HG03457 (cell line): ENCODE measurements at regions not wholly inside any gene's neighbourhood (a gene's known extent, or its start where the extent isn't known, plus 50 kb on each side); places are given as distances from the start of the nearest gene placed in this dataset.

Source experiments
- ATAC-seq: cut with Tn5 transposase; IDR thresholded peaks from one replicate; pipeline ENCODE4 v1.9.1; 2021; ENCODE audit warnings: moderate number of reproducible peaks; ENCODE audit not compliant: unreplicated experiment

DNA sequence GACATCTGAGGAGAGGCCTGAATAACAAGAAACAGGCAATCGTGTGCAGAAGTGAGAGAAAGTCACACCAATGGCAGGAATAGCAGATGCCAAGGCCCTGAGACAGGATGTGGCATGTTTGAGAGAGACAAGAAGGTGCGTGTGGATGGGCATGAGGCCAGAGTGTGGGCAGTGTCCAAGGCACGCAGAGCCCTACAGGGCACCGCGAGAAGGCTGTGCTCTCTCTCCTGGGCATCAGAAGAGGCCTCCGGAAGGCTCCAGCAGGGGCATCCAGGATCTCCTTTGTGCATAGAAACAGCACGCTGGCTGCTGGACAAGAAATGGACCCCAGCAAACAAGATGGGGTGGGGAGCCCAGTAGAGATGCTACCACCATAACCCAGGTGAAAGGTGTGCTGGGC, 239.0 kb upstream of the RAB6C start:
- no peak for ATAC-seq

DNA sequence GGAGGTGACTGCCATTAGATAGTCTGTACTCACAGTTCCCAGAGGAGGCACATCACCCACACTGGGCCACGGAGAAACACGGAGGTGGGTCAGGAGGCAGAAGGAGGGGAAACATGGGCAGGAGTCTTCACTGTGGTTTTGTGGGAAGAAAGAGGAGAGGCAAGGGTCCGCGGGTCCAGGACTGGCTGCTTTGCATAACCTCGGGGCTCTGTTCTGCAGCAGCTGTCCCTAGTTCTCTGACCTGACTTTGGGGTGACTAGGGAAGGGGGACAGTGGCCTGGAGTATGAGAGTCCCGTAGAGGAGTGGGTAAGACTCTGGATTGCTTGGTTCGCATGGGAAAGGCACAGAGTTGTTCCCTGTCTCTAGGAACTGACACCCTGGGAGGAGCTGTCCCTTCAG, 238.3 kb upstream of the RAB6C start:
- ATAC-seq = no peak

DNA sequence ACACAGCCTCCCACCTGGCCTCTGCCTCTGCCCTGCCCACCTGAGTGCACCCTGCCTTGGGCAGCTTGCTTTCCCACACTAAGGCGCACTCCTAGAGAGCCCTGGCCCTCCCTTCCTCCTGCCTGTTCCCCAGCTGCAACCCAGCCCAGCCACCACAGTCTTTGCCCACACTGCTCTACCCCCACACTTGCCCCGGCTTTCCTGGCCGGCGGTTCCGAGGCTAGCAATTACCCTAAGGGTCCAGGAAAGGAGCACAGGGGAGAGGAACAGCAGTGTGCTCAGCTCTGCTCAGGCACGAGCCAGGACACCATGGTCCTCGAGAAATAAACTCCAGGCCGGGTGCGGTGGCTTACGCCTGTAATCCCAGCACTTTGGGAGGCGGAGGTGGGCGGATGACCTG, 237.8 kb upstream of the RAB6C start:
- ATAC-seq = no peak

DNA sequence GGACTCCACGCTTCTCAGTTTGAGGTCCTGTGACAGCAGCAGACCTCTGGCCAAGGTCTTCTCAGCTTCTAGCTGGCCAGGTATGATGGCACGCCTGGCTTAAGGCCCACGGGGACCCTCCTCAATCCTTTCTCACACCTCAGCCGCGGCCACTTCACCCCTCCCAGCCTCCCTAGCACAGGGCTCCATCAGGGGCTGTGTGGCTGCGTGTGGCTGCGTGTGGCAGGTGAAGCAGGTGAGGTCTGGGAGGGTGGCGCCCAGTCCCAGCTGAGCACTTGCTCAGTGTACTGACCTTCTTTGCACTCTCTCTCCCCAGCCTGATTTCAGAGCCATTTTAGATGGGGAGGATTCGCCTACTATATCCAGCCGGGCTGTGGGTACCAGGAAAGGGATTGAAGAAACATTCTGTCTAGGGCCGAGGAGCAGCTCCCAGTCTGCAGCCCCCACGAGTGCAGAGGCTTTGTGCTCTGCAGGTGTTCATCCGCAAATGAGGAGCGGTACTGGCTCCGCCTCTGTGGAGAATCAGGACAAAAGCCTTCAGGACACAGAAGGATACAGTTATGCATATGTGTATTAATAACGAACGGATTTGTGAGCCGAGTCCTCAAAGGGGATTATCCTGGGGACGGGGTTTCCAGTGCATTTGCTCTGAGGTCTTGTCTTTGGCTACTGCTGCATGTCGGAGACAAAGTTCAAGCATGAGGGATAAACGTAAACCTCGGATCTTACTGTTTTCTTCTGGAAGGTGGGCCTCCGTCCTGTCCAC, 236.9 kb upstream of the RAB6C start:
- ATAC-seq = no peak

DNA sequence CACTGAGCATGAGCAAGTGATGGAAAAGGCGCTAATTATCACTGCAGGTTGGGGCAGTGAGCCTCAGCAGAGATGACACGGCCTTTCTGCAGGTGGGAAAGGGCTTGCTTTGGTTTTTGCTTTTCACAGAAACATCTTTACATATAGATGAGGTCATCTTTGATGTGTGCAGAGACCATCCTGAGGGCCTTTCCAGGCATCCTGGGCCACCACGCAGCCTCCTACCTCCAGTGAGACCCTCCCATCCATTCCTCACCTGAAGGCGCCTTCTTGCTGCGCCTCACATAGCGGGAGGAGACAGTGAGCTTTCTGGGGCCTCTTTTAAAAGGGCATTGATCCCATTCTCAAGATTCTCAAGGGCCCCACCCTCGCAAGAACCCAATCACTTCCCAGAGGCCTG, 235.3 kb upstream of the RAB6C start:
- no peak for ATAC-seq

DNA sequence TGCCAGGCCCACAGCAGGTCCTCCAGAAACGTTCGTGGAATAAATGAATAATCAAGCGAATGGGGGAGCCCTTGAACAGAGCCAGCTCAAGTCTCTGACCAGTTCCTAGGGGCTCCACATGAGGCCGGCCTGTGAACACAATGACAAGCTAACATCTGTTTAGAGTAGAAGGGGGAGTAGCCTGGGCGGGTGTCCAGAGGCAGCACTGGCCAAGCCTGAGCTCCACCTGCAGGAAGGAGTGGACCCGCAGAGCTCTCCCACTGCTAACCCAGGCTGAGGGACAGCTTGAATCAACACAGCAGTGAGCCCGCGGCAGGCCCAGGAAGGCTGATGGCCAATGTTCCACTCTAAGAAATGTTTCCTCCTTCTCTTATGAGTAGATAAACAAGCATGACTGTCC, 234.8 kb upstream of the RAB6C start:
- ATAC-seq = no peak

DNA sequence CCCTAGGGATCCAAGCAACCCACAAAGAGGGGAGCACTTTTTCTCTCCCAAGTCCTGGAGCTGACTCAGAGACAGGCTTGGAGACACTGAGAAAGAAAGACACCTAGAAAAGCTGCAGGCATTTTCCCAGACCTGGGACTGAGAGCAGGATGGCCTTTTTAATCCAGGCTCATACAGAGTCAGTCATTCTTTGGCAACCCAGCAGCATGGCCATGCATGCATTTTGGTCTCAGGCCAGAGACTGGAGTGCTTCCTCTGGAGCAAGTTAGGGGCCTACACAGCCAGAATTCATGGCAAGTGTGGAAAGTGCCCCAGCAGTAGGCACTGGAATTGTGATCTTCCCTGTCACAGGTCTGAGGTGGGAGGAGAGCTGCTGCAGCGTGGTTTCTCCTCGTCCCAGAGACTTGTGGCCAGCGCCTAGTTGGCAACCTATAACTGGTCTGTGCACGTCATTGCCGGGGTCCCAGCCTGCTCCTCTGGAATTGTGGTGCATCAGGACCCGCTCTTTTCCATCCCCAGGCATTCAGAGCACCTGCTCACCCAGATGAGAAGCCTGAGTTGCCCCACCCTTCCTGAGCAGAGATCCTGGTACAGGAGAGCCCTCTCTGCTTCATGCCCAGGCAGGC, 231.9 kb upstream of the RAB6C start:
- ATAC-seq = no peak

DNA sequence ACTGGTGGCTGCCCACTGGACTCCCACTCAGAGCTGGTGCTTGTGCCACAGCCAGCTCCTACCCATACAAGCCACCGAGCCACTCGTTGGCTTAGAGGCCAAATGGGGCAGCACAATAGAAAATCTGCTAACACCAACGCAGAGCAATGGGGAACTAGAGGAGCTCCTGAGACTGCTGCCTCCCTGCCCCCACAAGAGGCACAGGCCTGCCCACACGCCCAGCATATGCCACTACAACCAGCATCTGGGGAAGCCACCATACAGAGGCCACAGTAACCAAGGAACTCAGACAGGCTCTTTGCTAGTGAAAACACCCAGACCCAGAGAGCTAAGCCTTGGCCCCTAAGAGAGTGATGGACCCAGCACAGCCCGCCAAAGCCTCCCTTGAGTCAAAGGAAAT, 231.2 kb upstream of the RAB6C start:
- ATAC-seq = no peak

DNA sequence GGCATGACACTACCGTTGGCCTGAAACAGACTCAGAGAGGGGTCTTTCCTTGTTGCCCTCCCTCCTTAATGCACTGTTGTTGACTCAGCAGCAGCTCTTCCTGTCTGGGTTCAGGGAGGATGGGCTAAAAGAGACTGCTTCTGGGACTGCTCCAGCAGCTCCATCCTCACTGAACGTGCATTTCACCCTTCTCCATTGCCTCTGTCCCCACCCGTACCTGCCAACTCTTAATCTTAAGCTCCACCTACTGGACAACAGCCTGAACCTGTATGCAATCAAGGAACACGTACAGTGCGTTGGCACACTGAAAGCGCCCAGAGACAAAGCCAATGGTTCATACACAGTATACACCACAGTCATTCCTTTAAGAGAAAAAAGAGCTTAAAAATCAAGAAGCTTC, 230.8 kb upstream of the RAB6C start:
- no peak for ATAC-seq

DNA sequence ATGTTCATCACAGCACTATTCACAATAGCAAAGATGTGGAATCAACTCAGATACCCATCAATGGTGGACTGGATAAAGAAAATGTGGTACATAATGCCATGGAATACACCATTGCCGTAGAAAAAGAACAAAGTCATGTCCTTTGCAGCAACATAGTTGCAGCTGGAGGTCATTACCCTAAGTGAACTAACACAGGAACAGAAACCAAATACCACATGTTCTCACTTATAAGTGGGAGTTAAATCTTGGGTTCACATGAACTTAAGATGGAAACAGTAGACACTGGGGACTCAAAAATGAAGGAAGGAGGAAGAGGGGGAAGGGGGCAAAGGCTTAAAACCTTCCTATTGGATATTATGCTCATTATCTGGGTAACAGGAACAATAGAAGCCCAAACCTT, 228.1 kb upstream of the RAB6C start:
- no peak for ATAC-seq

DNA sequence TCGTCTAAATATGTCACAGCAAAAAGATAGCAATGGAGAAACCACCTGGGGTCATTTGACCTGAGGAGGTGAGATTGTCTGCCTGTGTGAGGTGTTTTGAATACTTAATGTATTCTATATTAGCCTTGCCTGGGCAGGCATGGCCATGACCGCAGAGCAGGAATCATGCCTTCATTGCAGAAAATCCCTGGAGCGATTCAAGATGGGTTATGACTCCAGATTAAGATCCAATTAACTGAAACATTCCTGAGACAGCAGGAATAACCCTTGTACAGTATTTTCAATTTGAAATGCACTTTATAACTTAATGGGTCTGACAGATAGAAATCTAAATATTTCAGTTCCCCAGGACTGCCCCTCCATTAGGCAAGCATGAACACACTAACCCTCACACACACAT, 227.3 kb upstream of the RAB6C start:
- ATAC-seq = no peak

DNA sequence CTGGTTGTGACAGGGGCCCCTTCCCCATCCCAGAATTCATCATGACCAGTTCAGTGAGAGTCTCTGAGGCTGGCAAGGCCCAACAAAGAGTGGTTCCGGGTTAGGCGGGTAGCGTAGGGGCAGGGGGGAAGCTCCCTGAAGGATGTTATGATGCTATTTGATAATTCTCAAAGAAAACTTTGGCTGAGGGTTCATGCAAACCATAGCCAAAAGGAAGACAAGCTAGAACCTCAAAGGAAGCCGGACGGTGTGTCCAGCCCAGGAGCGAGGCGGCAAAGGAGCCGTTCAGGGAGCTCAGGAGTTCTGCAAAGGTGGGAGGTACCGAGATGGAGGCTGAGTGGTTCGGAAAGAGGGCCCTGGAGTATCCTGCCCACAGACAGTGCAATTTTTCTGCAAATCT, 226.8 kb upstream of the RAB6C start:
- no peak for ATAC-seq

DNA sequence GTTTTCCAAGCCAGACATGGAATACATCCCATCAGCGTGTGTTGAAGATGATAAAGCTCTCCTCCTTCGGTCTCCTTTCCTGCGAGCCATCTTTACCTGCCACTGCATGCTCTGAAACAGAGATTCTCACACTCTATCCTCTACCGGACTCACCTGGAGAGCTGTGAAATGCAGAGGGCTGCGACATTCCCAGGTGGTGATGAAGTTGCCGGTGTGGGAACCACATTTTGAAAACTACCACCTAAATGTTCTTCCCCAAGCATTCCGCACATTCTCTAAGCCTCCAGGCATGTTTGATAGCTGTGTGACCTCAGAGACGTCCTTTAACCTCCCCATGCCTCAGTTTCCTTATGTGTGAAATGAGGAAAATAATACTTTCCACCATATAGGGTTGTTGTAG, 226.2 kb upstream of the RAB6C start:
- ATAC-seq = no peak

DNA sequence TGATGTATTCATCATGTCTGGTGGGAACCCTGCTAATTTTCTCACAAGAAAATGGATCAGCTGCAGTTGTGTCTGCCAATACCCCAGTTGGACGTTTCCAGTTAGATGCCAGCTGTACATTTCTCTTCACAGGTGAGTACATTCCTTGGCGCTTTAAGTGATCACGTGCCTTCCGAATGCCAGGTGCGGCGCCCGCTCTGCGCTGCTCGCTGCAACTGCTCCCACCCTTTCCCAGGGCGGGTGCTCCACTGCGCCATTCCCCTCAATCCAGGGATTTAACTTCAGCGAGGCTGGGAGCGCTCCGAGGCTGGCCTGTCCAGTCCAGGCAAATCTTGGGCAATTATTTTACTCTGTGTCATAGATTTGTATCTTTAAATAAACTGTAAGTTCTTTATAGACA, 225.0 kb upstream of the RAB6C start:
- no peak for ATAC-seq

DNA sequence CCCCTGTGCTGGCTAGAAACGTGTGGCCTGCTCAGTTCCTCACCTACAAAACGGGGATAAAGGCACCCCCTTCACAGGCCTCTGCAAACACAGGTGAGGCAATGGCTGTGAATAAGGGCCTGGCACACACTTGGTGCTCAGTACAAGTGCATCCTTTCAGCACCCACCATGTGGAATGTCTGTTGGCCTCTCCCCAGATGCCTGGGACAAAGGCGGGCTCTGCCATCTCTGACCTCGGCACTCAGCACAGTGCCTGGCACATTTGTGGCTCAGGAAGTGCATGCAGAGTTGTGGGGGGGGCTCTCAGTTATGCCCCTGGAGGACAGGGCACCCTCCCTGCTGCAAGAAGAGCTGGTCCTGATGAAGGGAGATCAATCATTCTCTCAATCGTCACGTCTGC, 224.6 kb upstream of the RAB6C start:
- no peak for ATAC-seq

DNA sequence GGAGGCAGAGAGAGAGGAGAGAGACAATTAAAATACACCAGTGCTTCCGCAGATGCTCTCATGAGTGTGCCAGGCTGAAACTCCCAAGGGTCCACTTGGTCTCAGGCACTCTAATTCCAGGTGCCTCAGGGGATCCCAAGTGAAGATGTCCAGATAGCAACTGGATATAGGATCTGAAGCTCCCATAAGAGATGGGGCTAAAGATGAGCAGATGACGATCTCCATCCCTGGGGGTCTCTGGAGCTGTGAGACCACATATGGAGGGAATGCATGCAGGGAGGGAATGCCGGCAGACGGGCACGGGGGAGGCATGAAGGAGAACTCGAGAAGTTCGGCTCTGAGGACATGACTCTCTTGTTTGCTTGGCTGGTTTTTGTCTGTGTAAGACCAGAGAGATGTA, 223.7 kb upstream of the RAB6C start:
- ATAC-seq = no peak

DNA sequence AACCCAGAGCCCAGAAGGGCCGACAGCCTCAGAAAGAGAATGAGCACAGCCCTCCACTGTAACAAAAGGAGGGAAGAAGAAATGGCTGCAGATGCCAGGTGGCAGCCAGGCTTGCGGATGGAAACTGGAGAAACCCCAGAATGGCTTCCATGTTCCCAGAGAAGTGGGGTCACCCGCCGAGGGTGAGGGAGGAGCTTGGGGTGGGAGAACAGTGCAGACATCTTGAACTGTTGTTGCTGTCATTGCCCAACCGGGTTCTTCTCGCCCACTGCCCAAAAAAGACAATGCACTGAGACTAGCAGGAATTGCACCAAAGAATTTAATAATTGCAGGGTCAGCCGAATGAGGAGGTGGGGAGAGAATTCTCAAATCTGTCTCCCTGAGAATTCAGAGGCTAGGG, 223.2 kb upstream of the RAB6C start:
- ATAC-seq = no peak

DNA sequence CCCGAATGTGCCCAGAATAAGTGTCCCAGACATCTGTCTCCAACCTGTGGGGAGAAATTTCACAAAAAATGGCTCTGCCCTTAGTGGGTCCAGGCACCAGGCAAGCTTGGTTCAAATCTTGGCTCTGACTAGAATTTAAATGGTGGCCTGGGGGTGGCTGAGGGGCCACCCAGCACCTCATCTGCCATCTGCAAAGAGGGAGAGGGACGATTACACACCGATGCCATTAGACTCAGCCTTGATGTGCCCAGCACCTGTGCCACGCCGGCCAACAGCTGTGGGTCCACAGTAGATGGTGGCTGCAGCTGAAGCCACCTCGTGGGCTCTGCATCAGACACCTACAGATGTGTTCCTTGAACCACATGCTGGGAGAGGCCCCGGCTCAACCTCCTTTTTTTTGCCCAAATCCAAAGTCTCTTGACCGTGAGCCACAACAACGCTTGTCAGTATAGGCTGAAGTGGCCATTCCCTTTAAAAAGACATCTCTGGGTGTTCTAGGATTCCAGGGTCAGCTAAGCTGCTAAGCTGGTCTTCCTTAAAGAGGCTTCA, 222.0 kb upstream of the RAB6C start:
- ATAC-seq = no peak

DNA sequence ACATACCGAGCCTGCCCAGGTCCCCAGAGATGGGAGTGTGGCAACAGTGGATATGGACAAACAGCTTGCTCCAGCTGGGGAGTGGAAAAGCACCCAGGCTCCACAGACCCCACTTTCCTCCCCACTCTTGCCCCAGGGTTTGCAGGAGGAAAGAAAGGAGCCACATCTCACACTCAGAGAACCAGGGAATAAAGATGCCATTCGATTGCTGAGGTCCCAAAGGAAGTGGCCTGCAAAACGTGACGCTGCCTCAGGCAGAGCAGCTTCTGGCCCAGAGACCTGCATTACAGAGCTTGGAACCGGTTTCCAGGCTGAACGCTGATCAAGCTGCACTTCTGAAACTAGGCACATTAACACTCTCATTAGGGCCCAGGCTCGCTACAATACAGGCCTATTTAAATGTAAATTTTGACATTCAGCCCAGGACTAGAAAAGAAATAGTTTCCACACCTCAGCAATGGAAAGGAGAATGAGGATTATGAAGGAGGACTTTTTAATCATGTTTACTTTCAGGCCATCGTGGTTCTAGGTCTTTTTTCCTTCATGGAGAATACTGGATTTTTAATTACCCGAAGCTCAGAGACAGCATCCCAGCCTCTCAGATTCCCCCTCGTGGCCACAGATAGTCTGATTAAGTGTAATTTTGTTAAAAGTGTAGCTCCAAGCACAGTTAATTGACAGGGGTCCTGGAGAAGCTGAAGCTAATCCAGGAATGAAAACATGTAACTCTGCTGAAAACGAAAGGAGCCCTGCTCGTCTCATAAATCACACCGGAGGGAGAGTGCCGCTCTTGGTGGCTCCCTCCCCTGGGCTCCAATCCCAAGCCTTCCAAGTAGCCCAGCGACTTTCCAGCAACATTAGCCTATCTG, 221.3 kb upstream of the RAB6C start:
- ATAC-seq = no peak

DNA sequence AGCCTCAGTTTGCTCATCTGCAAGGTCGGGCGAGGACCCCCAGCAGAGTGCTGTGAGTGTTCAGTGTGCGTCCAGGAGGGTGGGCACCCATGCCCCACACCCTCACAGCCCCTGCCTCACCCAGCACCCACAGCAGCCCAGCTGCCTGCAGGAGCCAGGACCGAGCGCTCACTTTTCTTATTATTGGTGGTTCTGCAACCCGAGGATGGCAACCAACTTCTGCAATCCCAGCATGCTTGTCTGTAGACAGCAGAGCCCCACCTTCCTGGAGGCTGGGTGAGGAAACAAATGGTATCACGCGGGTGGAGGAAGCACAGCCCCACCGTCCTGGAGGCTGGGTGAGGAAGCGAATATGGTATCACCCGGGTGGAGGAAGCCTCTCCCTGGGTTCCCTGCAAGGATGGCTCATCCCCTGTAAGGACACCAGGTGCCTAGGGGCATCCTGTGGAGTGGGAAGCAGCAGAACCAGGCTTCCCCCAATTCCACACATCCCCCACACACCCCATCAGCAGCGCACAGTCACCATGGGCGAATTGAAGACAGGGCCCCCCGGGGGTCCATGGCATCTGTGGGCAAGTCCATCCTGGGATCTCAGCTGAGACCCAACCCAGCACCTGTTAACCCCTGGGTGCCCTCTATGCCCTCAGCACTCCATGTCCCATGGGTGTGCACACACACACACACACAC, 220.5 kb upstream of the RAB6C start:
- ATAC-seq = no peak

DNA sequence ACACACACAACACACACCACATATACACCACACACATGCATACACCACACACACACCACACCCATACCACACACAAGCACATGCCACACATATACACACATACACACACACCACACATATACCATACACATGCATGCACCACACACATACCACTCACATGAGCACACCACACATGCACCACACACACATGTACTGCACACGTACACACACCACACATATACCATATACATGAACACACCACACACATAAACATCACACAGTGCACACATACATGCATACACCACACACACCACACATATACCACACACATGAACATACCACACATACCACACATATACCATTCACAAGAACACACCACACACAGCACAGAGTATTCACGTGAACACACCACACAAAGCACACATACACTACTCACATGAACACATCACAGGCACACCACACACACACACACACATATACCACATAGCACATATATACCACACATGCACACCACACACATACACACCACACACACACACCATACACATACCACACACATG, 219.9 kb upstream of the RAB6C start:
- no peak for ATAC-seq
